ENCODE measurements at regions not wholly inside any gene's neighbourhood (a gene's known extent, or its start where the extent isn't known, plus 50 kb on each side); places are given as distances from the start of the nearest gene placed in this dataset.

- Histone ChIP-seq H3K27ac (ENCODE audit: low read depth) (no peak overlapping the region), H3K36me3 (ENCODE audit: insufficient read depth) (no peaks in the 10 kb centered on the region), H3K4me1 (ENCODE audit: insufficient read depth) (no peaks in the 10 kb centered on the region), H3K4me3 (ENCODE audit: low read depth, low read length) (no peak overlapping the region)
- no peak for DNase-seq (ENCODE audit: extremely low spot score)
- WGBS: 32% methylated on average over 3 of the region's 3 CpGs
These were observed 62.0 kb upstream of the CLNK start for GRCh38 chr4:10746371-10747171.

- 93% methylated on average over 3 of the region's 3 CpGs for WGBS
- no peak for DNase-seq (ENCODE audit: extremely low spot score)
- Histone ChIP-seq H3K4me1 (ENCODE audit: insufficient read depth) (no peaks in the 10 kb centered on the region), H3K27ac (ENCODE audit: low read depth) (no peak overlapping the region), H3K36me3 (ENCODE audit: insufficient read depth) (no peaks in the 10 kb centered on the region), H3K4me3 (ENCODE audit: low read depth, low read length) (no peak overlapping the region)
These were observed 58.8 kb upstream of the CLNK start for GRCh38 chr4:10743357-10743756.

GRCh38 chr4:10741961-10742699 is 57.6 kb upstream of the CLNK start:
- H3K27ac ChIP-seq (ENCODE audit: low read depth): no peak overlapping the region
- H3K4me3 ChIP-seq (ENCODE audit: low read depth, low read length): no peak overlapping the region
- H3K4me1 ChIP-seq (ENCODE audit: insufficient read depth): no peaks in the 10 kb centered on the region
- WGBS: 85% methylated on average over 1 of the region's 1 CpG
- no peak for DNase-seq (ENCODE audit: extremely low spot score)
- H3K36me3 ChIP-seq (ENCODE audit: insufficient read depth): no peaks in the 10 kb centered on the region

- no peak overlapping the region for H3K4me3 ChIP-seq (ENCODE audit: low read depth, low read length)
- no peak for DNase-seq (ENCODE audit: extremely low spot score)
- H3K27ac ChIP-seq (ENCODE audit: low read depth): no peak overlapping the region
- WGBS: 71% methylated on average over 4 of the region's 4 CpGs
- no peaks in the 10 kb centered on the region for H3K4me1 ChIP-seq (ENCODE audit: insufficient read depth)
- H3K36me3 ChIP-seq (ENCODE audit: insufficient read depth): no peaks in the 10 kb centered on the region
These were observed 56.5 kb upstream of the CLNK start for GRCh38 chr4:10740891-10741620.

GRCh38 chr4:10740251-10740650 is 55.7 kb upstream of the CLNK start:
- no peaks in the 10 kb centered on the region for H3K36me3 ChIP-seq (ENCODE audit: insufficient read depth)
- H3K4me1 ChIP-seq (ENCODE audit: insufficient read depth): no peaks in the 10 kb centered on the region
- no peak overlapping the region for H3K4me3 ChIP-seq (ENCODE audit: low read depth, low read length)
- H3K27ac ChIP-seq (ENCODE audit: low read depth): no peak overlapping the region
- 85% methylated on average over 1 of the region's 1 CpG for WGBS
- no peak for DNase-seq (ENCODE audit: extremely low spot score)

- DNase-seq (ENCODE audit: extremely low spot score): no peak
- Histone ChIP-seq H3K27ac (ENCODE audit: low read depth) (no peak overlapping the region), H3K36me3 (ENCODE audit: insufficient read depth) (no peaks in the 10 kb centered on the region), H3K4me3 (ENCODE audit: low read depth, low read length) (no peak overlapping the region), H3K4me1 (ENCODE audit: insufficient read depth) (no peaks in the 10 kb centered on the region)
- 53% methylated on average over 5 of the region's 5 CpGs for WGBS
These were observed 54.4 kb upstream of the CLNK start for GRCh38 chr4:10738826-10739489.

- Histone ChIP-seq H3K27ac (ENCODE audit: low read depth) (no peak overlapping the region), H3K4me1 (ENCODE audit: insufficient read depth) (no peaks in the 10 kb centered on the region), H3K4me3 (ENCODE audit: low read depth, low read length) (no peak overlapping the region), H3K36me3 (ENCODE audit: insufficient read depth) (no peaks in the 10 kb centered on the region)
- 77% methylated on average over 6 of the region's 6 CpGs for WGBS
- no peak for DNase-seq (ENCODE audit: extremely low spot score)
These were observed 52.8 kb upstream of the CLNK start for GRCh38 chr4:10737337-10737736.

- 94% methylated on average over 2 of the region's 2 CpGs for WGBS
- no peak overlapping the region for H3K4me3 ChIP-seq (ENCODE audit: low read depth, low read length)
- H3K27ac ChIP-seq (ENCODE audit: low read depth): no peak overlapping the region
- H3K36me3 ChIP-seq (ENCODE audit: insufficient read depth): no peaks in the 10 kb centered on the region
- DNase-seq (ENCODE audit: extremely low spot score): no peak
- H3K4me1 ChIP-seq (ENCODE audit: insufficient read depth): no peaks in the 10 kb centered on the region
These were observed 52.3 kb upstream of the CLNK start for GRCh38 chr4:10736895-10737294.

- H3K36me3 ChIP-seq (ENCODE audit: insufficient read depth): no peaks in the 10 kb centered on the region
- DNase-seq (ENCODE audit: extremely low spot score): no peak
- WGBS: 80% methylated on average over 3 of the region's 3 CpGs
- no peaks in the 10 kb centered on the region for H3K4me1 ChIP-seq (ENCODE audit: insufficient read depth)
- no peak overlapping the region for H3K4me3 ChIP-seq (ENCODE audit: low read depth, low read length)
- no peak overlapping the region for H3K27ac ChIP-seq (ENCODE audit: low read depth)
These were observed 51.7 kb upstream of the CLNK start for GRCh38 chr4:10736266-10736665.

GRCh38 chr4:10734697-10735096 is 50.1 kb upstream of the CLNK start:
- no peaks in the 10 kb centered on the region for H3K4me1 ChIP-seq (ENCODE audit: insufficient read depth)

More at GRCh38 chr4:10734697-10735096, 50.1 kb upstream of the CLNK start:
- H3K4me3 ChIP-seq (ENCODE audit: low read depth, low read length): no peak overlapping the region
- WGBS: 89% methylated on average over 5 of the region's 5 CpGs
- no peaks in the 10 kb centered on the region for H3K36me3 ChIP-seq (ENCODE audit: insufficient read depth)
- no peak for DNase-seq (ENCODE audit: extremely low spot score)
- H3K27ac ChIP-seq (ENCODE audit: low read depth): no peak overlapping the region
